VCaP (cell line): ENCODE measurements at regions not wholly inside any gene's neighbourhood (a gene's known extent, or its start where the extent isn't known, plus 50 kb on each side); places are given as distances from the start of the nearest gene placed in this dataset.
"Not testable (repeated sequence)": the region's sequence is repeated elsewhere in the genome, so short reads cannot be mapped to it uniquely, and the experiment has no call there.

ENCODE experiments used
- H3K27ac ChIP-seq: fragments of 450-650 bp; 2 replicates; pipeline ENCODE4 v1.5.1; 2017
- CTCF ChIP-seq: fragments of 450-650 bp; conservative IDR thresholded peaks from 2 replicates; pipeline ENCODE4 v1.5.1; 2017; ENCODE audit warnings: mild to moderate bottlenecking, moderate library complexity

- no peak for TF ChIP-seq CTCF
- no peak overlapping the region for H3K27ac ChIP-seq
Measured at GRCh38 chr2:182541268-182541667, 114.4 kb upstream of the PDE1A start.

- H3K27ac ChIP-seq: no peak overlapping the region
- no peak for TF ChIP-seq CTCF
Measured at GRCh38 chr2:182542501-182543258, 115.8 kb upstream of the PDE1A start.

GRCh38 chr2:182543741-182544525, 117.1 kb upstream of the PDE1A start:
- no peak for TF ChIP-seq CTCF
- H3K27ac ChIP-seq: no peak overlapping the region

- TF ChIP-seq CTCF: no peak
- no peak overlapping the region for H3K27ac ChIP-seq
Measured at GRCh38 chr2:182545420-182546167, 118.8 kb upstream of the PDE1A start.

- H3K27ac ChIP-seq: no peak overlapping the region
- TF ChIP-seq CTCF: no peak
Measured at GRCh38 chr2:182548031-182548950, 121.5 kb upstream of the PDE1A start.

GRCh38 chr2:182550234-182550633, 123.4 kb upstream of the PDE1A start:
- no peak overlapping the region for H3K27ac ChIP-seq
- no peak for TF ChIP-seq CTCF

- not testable (repeated sequence) for H3K27ac ChIP-seq
Measured at GRCh38 chr2:182552232-182552631, 125.4 kb upstream of the PDE1A start.

- not testable (repeated sequence) for H3K27ac ChIP-seq
Measured at GRCh38 chr2:182552785-182553184, 125.9 kb upstream of the PDE1A start.
